Kidney epithelial cell (primary cell): ENCODE measurements at regions not wholly inside any gene's neighbourhood (a gene's known extent, or its start where the extent isn't known, plus 50 kb on each side); places are given as distances from the start of the nearest gene placed in this dataset.
"Not testable (repeated sequence)": the region's sequence is repeated elsewhere in the genome, so short reads cannot be mapped to it uniquely, and the experiment has no call there.

ENCODE experiments used
- DNase-seq: peaks from one replicate; pipeline ENCODE4 v3.0.0-alpha.2; 2010; ENCODE audit warnings: low read depth
- H3K27me3 ChIP-seq: 2 replicates; pipeline ENCODE4 v1.6.0; 2011; ENCODE audit warnings: low read length; ENCODE audit not compliant: control insufficient read depth, insufficient read depth
- H3K36me3 ChIP-seq: 2 replicates; pipeline ENCODE4 v1.5.1; 2011; ENCODE audit warnings: low read length; ENCODE audit not compliant: control insufficient read depth, insufficient read depth
- H3K4me3 ChIP-seq: 2 replicates; pipeline ENCODE4 v1.5.1; 2011; ENCODE audit warnings: low read depth, mild to moderate bottlenecking, control low read depth, low read length
- CTCF ChIP-seq: IDR thresholded peaks from 2 replicates; pipeline ENCODE4 v1.5.1; 2011; ENCODE audit warnings: mild to moderate bottlenecking, moderate library complexity, low read length, control low read depth, inconsistent platforms; ENCODE audit not compliant: insufficient read depth, poor library complexity, severe bottlenecking

- H3K27me3 ChIP-seq, result no peaks in the 10 kb centered on the region
- no peaks in the 10 kb centered on the region for H3K36me3 ChIP-seq
- TF ChIP-seq CTCF, result no peak
- DNase-seq, result no peak
- no peak overlapping the region for H3K4me3 ChIP-seq
Observed at GRCh38 chr3:14268897-14269296, 90.3 kb downstream of the LSM3 start.

- H3K36me3 ChIP-seq, result not testable (repeated sequence)
Observed at GRCh38 chr3:14272041-14272958, 93.7 kb downstream of the LSM3 start.

GRCh38 chr3:14272959-14273560, 94.4 kb downstream of the LSM3 start:
- H3K27me3 ChIP-seq, DNase-seq, H3K4me3 ChIP-seq, H3K36me3 ChIP-seq: not testable (repeated sequence)

More at GRCh38 chr3:14272041-14272958, 93.7 kb downstream of the LSM3 start:
- not testable (repeated sequence) for DNase-seq, H3K27me3 ChIP-seq, H3K4me3 ChIP-seq

GRCh38 chr3:14273901-14274611, 95.4 kb downstream of the LSM3 start:
- H3K4me3 ChIP-seq, result no peak overlapping the region
- H3K36me3 ChIP-seq, result no peaks in the 10 kb centered on the region
- DNase-seq, result no peak
- no peak for TF ChIP-seq CTCF
- H3K27me3 ChIP-seq, result no peaks in the 10 kb centered on the region

- no peak for TF ChIP-seq CTCF
Observed at GRCh38 chr3:14274612-14274936, 96.0 kb downstream of the LSM3 start.

GRCh38 chr3:14274999-14275961, 96.7 kb downstream of the LSM3 start:
- Histone ChIP-seq H3K4me3 (no peak overlapping the region), H3K36me3 (no peaks in the 10 kb centered on the region), H3K27me3 (no peaks in the 10 kb centered on the region)
- DNase-seq, result no peak
- peak; percentile 45 for TF ChIP-seq CTCF

More at GRCh38 chr3:14274612-14274936, 96.0 kb downstream of the LSM3 start:
- H3K27me3 ChIP-seq, result no peaks in the 10 kb centered on the region
- DNase-seq, result no peak
- no peaks in the 10 kb centered on the region for H3K36me3 ChIP-seq
- H3K4me3 ChIP-seq, result no peak overlapping the region
